Liver (tissue), 7 donors: ENCODE measurements at regions not wholly inside any gene's neighbourhood (a gene's known extent, or its start where the extent isn't known, plus 50 kb on each side); places are given as distances from the start of the nearest gene placed in this dataset.

Source experiments
- DNase-seq: peaks from one replicate; pipeline ENCODE4 v3.0.0-alpha.2; 2017; ENCODE audit warnings: low spot score
- H3K27ac ChIP-seq, 2 donors: one replicate each; pipeline ENCODE4 v1.7.0; 2013; ENCODE audit warnings: inconsistent platforms in 2 of 2, low read length in 2 of 2, control low read depth in 1 of 2, low read depth in 1 of 2, mild to moderate bottlenecking in 1 of 2
- H3K27me3 ChIP-seq, 4 donors: one replicate each; pipeline versions ENCODE4 v1.6.1 to v1.7.0; 2013; ENCODE audit warnings: low read length in 3 of 4, inconsistent platforms in 1 of 4, mild to moderate bottlenecking in 1 of 4, moderate library complexity in 1 of 4; ENCODE audit not compliant: control insufficient read depth in 4 of 4, insufficient read depth in 4 of 4
- H3K36me3 ChIP-seq, 4 donors: one replicate each; pipeline versions ENCODE4 v1.6.1 to v1.7.0; 2013; ENCODE audit warnings: low read length in 3 of 4, mild to moderate bottlenecking in 3 of 4, low read depth in 1 of 4, moderate library complexity in 1 of 4; ENCODE audit not compliant: control insufficient read depth in 4 of 4, insufficient read depth in 3 of 4
- H3K4me1 ChIP-seq, 4 donors: one replicate each; pipeline versions ENCODE4 v1.6.1 to v1.7.0; 2013; ENCODE audit warnings: low read length in 3 of 4, mild to moderate bottlenecking in 3 of 4, moderate library complexity in 1 of 4; ENCODE audit not compliant: control insufficient read depth in 4 of 4, insufficient read depth in 4 of 4
- H3K4me3 ChIP-seq, 3 donors: one replicate each; pipeline versions ENCODE4 v1.6.1 to v1.7.0; 2013; ENCODE audit warnings: low read length in 3 of 3, control low read depth in 1 of 3, low read depth in 1 of 3, mild to moderate bottlenecking in 1 of 3
- H3K9ac ChIP-seq, 2 donors: one replicate each; pipeline ENCODE4 v1.7.0; 2013; ENCODE audit warnings: low read length in 2 of 2, mild to moderate bottlenecking in 2 of 2, moderate library complexity in 2 of 2, control low read depth in 1 of 2, low read depth in 1 of 2
- H3K9me3 ChIP-seq, 4 donors: one replicate each; pipeline versions ENCODE4 v1.6.1 to v1.7.0; 2013; ENCODE audit warnings: low read length in 3 of 4; ENCODE audit not compliant: control insufficient read depth in 4 of 4
- EGR1 ChIP-seq, 2 donors: IDR thresholded peaks; 2 replicates each; pipeline ENCODE4 v1.6.1; 2016 to 2018; ENCODE audit warnings: antibody characterized with exemption in 2 of 2, low read depth in 2 of 2
- FOXA1 ChIP-seq: IDR thresholded peaks from 2 replicates; pipeline ENCODE4 v1.6.1; 2016; ENCODE audit warnings: antibody characterized with exemption
- FOXA2 ChIP-seq: IDR thresholded peaks from 2 replicates; pipeline ENCODE4 v1.6.1; 2016; ENCODE audit warnings: antibody characterized with exemption
- GABPA ChIP-seq, 2 donors: IDR thresholded peaks in 1 of 2; conservative IDR thresholded peaks in 1 of 2; 2 replicates each; pipeline ENCODE4 v1.6.1; 2016; ENCODE audit warnings: antibody characterized with exemption in 2 of 2, mild to moderate bottlenecking in 1 of 2, moderate library complexity in 1 of 2
- HNF4A ChIP-seq, 2 donors: conservative IDR thresholded peaks; 2 replicates each; pipeline ENCODE4 v1.6.1; 2016; ENCODE audit warnings: antibody characterized with exemption in 2 of 2, mild to moderate bottlenecking in 2 of 2
- HNF4G ChIP-seq: IDR thresholded peaks from 2 replicates; pipeline ENCODE4 v1.6.1; 2016; ENCODE audit warnings: antibody characterized with exemption
- JUND ChIP-seq, 2 donors: IDR thresholded peaks; 2 replicates each; pipeline ENCODE4 v1.6.1; 2016; ENCODE audit warnings: antibody characterized with exemption in 2 of 2
- NR2F2 ChIP-seq: IDR thresholded peaks from 2 replicates; pipeline ENCODE4 v1.6.1; 2016; ENCODE audit warnings: antibody characterized with exemption
- RAD21 ChIP-seq, 2 donors: IDR thresholded peaks; 2 replicates each; pipeline ENCODE4 v1.6.1; 2016; ENCODE audit warnings: antibody characterized with exemption in 2 of 2, mild to moderate bottlenecking in 2 of 2
- SP1 ChIP-seq: IDR thresholded peaks from 2 replicates; pipeline ENCODE4 v1.6.1; 2018; ENCODE audit warnings: antibody characterized with exemption, mild to moderate bottlenecking
- YY1 ChIP-seq: IDR thresholded peaks from 2 replicates; pipeline ENCODE4 v1.6.1; 2016; ENCODE audit warnings: antibody characterized with exemption, mild to moderate bottlenecking
- TF ChIP-seq, protein P1 (sequence below): fragments of 150-350 bp; IDR thresholded peaks from 2 replicates; pipeline ENCODE4 v1.5.1; 2017; ENCODE audit warnings: improper control_type of control experiment, low read depth, low read length; ENCODE audit not compliant: missing input control
- TF ChIP-seq, protein P2 (sequence below): IDR thresholded peaks from 2 replicates; pipeline ENCODE4 v1.6.1; 2016; ENCODE audit warnings: antibody characterized with exemption
- TF ChIP-seq, protein P3 (sequence below): IDR thresholded peaks from 2 replicates; pipeline ENCODE4 v1.6.1; 2016; ENCODE audit warnings: antibody characterized with exemption, mild to moderate bottlenecking
- TF ChIP-seq, protein P4 (sequence below): IDR thresholded peaks from 2 replicates; pipeline ENCODE4 v1.6.1; 2016; ENCODE audit warnings: antibody characterized with exemption
- donor health status: healthy.
- donor health status: healthy.
- donor health status: healthy.
- donor health status: healthy.

DNA sequence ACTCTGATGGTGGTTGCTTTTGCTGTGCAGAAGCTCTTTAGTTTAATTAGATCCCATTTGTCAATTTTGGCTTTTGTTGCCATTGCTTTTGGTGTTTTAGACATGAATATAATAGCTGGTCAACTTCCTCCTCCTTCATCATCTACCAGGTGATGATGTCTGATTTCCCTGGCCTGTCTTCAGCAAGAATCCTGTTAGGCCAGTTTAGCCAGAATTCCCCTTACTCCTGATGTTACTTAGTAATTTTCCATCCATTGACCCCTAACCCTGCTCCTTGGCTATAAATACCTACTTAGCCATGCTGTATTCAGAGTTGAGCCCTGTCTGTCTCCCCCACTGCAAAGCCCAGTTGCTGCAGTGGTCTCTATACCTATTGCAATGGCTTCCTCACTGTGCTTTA, 91.4 kb downstream of the ZNF777 start:
- no peaks in the 10 kb centered on the region for H3K27me3 ChIP-seq
- H3K9me3 ChIP-seq, result peaks cover 0 to 9% (median 6%) of the 10 kb centered on the region in 4 donors
- TF ChIP-seq NR2F2, result no peak
- TF ChIP-seq, protein P1, sequence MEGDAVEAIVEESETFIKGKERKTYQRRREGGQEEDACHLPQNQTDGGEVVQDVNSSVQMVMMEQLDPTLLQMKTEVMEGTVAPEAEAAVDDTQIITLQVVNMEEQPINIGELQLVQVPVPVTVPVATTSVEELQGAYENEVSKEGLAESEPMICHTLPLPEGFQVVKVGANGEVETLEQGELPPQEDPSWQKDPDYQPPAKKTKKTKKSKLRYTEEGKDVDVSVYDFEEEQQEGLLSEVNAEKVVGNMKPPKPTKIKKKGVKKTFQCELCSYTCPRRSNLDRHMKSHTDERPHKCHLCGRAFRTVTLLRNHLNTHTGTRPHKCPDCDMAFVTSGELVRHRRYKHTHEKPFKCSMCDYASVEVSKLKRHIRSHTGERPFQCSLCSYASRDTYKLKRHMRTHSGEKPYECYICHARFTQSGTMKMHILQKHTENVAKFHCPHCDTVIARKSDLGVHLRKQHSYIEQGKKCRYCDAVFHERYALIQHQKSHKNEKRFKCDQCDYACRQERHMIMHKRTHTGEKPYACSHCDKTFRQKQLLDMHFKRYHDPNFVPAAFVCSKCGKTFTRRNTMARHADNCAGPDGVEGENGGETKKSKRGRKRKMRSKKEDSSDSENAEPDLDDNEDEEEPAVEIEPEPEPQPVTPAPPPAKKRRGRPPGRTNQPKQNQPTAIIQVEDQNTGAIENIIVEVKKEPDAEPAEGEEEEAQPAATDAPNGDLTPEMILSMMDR, result no peak
- no peak for TF ChIP-seq JUND (IDR thresholded peaks at IDR 0.05)
- no peak for TF ChIP-seq SP1
- TF ChIP-seq, protein P2, sequence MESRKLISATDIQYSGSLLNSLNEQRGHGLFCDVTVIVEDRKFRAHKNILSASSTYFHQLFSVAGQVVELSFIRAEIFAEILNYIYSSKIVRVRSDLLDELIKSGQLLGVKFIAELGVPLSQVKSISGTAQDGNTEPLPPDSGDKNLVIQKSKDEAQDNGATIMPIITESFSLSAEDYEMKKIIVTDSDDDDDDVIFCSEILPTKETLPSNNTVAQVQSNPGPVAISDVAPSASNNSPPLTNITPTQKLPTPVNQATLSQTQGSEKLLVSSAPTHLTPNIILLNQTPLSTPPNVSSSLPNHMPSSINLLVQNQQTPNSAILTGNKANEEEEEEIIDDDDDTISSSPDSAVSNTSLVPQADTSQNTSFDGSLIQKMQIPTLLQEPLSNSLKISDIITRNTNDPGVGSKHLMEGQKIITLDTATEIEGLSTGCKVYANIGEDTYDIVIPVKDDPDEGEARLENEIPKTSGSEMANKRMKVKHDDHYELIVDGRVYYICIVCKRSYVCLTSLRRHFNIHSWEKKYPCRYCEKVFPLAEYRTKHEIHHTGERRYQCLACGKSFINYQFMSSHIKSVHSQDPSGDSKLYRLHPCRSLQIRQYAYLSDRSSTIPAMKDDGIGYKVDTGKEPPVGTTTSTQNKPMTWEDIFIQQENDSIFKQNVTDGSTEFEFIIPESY, result no peak
- TF ChIP-seq GABPA (IDR thresholded peaks at IDR 0.05 in 1 of 2, conservative IDR thresholded peaks at IDR 0.05 in 1 of 2), result no peak
- TF ChIP-seq HNF4G, result no peak
- no peak for TF ChIP-seq FOXA2
- no peak for TF ChIP-seq EGR1 (IDR thresholded peaks at IDR 0.05; ENCODE audit: low read depth in 2 of 2)
- TF ChIP-seq, protein P3, sequence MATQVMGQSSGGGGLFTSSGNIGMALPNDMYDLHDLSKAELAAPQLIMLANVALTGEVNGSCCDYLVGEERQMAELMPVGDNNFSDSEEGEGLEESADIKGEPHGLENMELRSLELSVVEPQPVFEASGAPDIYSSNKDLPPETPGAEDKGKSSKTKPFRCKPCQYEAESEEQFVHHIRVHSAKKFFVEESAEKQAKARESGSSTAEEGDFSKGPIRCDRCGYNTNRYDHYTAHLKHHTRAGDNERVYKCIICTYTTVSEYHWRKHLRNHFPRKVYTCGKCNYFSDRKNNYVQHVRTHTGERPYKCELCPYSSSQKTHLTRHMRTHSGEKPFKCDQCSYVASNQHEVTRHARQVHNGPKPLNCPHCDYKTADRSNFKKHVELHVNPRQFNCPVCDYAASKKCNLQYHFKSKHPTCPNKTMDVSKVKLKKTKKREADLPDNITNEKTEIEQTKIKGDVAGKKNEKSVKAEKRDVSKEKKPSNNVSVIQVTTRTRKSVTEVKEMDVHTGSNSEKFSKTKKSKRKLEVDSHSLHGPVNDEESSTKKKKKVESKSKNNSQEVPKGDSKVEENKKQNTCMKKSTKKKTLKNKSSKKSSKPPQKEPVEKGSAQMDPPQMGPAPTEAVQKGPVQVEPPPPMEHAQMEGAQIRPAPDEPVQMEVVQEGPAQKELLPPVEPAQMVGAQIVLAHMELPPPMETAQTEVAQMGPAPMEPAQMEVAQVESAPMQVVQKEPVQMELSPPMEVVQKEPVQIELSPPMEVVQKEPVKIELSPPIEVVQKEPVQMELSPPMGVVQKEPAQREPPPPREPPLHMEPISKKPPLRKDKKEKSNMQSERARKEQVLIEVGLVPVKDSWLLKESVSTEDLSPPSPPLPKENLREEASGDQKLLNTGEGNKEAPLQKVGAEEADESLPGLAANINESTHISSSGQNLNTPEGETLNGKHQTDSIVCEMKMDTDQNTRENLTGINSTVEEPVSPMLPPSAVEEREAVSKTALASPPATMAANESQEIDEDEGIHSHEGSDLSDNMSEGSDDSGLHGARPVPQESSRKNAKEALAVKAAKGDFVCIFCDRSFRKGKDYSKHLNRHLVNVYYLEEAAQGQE, result no peak
- TF ChIP-seq HNF4A (conservative IDR thresholded peaks at IDR 0.05), result no peak
- no peak for TF ChIP-seq RAD21 (IDR thresholded peaks at IDR 0.05)
- no peak overlapping the region for H3K9ac ChIP-seq
- no peaks in the 10 kb centered on the region for H3K4me1 ChIP-seq
- no peaks in the 10 kb centered on the region for H3K36me3 ChIP-seq
- no peak overlapping the region for H3K27ac ChIP-seq
- no peak for DNase-seq
- H3K4me3 ChIP-seq, result no peak overlapping the region

DNA sequence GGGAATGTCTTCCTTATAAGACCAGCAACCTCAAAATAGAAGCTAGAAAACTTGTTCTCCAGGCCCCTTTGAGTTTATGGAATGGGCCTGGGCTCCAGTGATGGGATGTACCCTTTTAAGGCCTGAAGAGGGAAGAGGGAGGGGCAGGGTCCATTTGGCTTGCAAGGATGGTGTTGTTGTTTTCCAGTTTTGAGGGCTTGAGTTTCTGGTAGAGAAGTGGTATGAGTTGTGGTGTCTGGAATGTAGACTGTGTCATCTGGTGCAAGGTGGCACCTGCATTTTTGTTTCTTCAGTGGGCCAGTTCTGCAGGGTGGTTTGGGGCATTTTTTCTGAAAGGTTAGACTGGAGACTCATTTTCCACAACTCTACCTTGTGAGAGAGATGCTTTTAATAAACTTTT, 90.1 kb downstream of the ZNF777 start:
- peaks cover 0 to 9% (median 4%) of the 10 kb centered on the region in 4 donors for H3K9me3 ChIP-seq
- no peak overlapping the region for H3K27ac ChIP-seq
- H3K4me1 ChIP-seq, result no peaks in the 10 kb centered on the region
- no peaks in the 10 kb centered on the region for H3K27me3 ChIP-seq
- DNase-seq, result no peak
- H3K4me3 ChIP-seq, result no peak overlapping the region
- TF ChIP-seq FOXA1, result no peak
- no peak for TF ChIP-seq YY1
- TF ChIP-seq, protein P4, sequence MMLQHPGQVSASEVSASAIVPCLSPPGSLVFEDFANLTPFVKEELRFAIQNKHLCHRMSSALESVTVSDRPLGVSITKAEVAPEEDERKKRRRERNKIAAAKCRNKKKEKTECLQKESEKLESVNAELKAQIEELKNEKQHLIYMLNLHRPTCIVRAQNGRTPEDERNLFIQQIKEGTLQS, result no peak
- H3K9ac ChIP-seq, result no peak overlapping the region
- no peaks in the 10 kb centered on the region for H3K36me3 ChIP-seq
